ENCODE measurements at regions not wholly inside any gene's neighbourhood (a gene's known extent, or its start where the extent isn't known, plus 50 kb on each side); places are given as distances from the start of the nearest gene placed in this dataset.

DNA sequence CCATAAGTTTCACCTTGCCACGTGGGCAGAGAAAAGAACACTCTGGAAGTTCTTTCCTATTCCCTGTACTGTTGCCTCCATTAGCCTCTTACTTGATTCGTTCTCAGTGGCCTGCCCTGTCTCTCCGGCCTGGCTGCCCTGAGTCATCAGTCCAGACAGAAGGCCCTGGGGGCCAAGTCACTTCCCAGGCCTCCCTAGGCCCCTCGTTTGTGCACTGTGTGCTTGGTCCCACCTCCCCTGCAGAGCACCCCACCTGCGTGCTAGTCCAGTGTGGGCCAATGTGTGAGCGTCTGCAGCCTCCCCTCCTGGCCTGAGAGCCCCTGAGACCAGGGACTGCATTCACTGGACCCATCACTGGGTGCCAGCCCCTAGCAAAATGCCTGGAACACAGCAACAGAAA is 191.2 kb upstream of the RREB1 start:
- TF ChIP-seq POLR2A (IDR thresholded peaks at IDR 0.05; ENCODE audit: low read length) (no peak), GATA1 (IDR thresholded peaks at IDR 0.05; ENCODE audit: low read depth, low read length) (no peak)
